ENCODE measurements at regions not wholly inside any gene's neighbourhood (a gene's known extent, or its start where the extent isn't known, plus 50 kb on each side); places are given as distances from the start of the nearest gene placed in this dataset.

DNA sequence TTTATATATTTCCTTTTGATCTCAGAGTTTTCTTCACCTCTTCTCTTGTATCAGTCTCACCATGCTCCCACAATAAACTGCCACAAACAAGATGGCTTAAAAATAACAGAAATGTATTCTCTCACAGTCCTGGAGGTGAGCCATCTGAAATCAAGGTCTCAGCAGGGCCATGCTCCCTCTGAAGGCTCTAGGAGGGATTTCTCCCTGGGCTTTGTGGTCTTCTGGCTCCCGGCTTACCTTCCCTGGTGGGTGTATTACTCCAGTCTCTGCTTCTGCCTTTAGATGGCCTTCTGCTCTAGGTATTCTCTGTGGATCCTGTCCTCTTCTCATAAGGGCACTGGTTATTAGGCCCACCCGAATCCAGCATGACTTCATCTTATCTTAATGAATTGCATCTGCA lies 994.7 kb upstream of the POU3F3 start:
- Mint-ChIP-seq H3K9me3 (peaks cover 10% of the 10 kb centered on the region), H3K27ac (no peak overlapping the region), H3K36me3 (no peaks in the 10 kb centered on the region), H3K4me1 (no peaks in the 10 kb centered on the region), H3K4me3 (no peak overlapping the region)
- ATAC-seq, result no peak
- DNase-seq (ENCODE audit: low spot score in 2 of 2), result no peak

DNA sequence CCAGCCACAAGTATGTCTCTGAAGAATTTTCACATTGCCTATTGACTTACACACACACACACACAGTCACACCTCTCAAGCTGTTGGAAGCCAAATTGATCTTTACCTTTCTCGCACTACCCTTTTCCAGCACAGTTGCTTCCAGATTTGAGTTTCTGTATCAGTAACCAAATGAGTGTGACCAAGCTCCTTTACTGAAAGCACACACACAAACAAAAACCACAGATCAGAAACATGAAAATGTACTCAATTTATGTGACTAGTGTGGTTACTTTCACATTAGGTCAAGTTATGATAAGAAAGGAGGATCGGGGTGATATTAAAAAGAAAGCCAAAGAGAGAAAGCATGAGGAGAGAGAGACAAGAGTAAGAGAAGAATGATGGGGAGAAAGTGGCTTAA lies 993.9 kb upstream of the POU3F3 start:
- Mint-ChIP-seq H3K36me3 (no peaks in the 10 kb centered on the region), H3K4me1 (no peaks in the 10 kb centered on the region), H3K4me3 (no peak overlapping the region), H3K27ac (no peak overlapping the region), H3K9me3 (peaks cover 10% of the 10 kb centered on the region)
- ATAC-seq (no peak), DNase-seq (ENCODE audit: low spot score in 2 of 2) (no peak)

DNA sequence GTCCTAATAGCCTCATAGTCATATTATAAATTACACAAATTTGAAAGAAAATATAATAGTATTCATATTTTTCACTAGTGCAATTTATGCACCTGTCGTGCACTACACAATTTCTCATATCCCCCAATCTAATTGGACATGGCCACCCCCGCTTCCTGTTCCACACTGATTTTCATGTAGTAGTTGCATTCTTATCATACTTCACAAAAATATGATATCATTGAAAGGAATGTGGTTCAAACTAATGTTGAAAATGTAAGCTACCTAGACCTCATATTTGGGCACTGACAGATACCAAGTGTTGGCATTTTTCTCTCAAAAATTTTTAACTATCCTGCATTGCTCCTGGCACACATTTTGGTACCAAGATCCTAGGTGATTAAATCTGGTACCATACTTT lies 985.5 kb upstream of the POU3F3 start:
- H3K4me1 Mint-ChIP-seq, result no peaks in the 10 kb centered on the region
- H3K36me3 Mint-ChIP-seq, result no peaks in the 10 kb centered on the region
- no peak overlapping the region for H3K4me3 Mint-ChIP-seq
- ATAC-seq (no peak), DNase-seq (ENCODE audit: low spot score in 2 of 2) (no peak)
- H3K9me3 Mint-ChIP-seq, result peaks cover 7% of the 10 kb centered on the region
- no peak overlapping the region for H3K27ac Mint-ChIP-seq

DNA sequence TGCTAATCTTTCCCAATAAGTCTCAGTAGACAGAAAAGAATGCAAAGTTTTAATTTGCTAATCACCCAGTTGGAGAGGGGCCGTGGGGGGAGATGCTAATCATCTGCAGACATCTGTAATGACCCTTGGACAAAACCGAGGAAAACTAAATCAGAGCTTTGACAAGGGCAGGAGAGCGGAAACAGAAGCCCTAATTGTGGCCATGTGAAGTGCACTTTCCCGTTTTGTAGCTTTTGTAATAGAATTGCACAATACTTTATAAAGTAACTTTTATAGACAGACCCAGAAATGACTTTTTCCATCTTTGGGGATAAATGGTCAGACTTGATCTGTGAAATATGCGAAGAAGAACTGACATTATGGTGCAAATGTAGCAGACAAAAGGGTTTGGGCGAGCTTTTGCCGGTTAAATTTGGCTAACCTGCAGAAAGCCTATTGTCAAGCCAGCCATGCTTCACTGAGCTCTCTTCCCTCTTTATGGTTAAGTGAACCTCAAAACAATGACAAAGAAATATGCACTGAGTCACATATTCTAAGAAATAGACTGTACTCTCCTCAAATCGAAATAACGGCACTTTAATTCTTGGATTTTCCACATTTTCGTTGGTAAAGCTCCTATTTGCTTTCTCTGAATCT lies 980.1 kb upstream of the POU3F3 start:
- Mint-ChIP-seq H3K27ac (no peak overlapping the region), H3K4me1 (no peaks in the 10 kb centered on the region), H3K36me3 (no peaks in the 10 kb centered on the region), H3K4me3 (no peak overlapping the region), H3K9me3 (peaks cover 14% of the 10 kb centered on the region)
- ATAC-seq, result no peak
- no peak for DNase-seq (ENCODE audit: low spot score in 2 of 2)

DNA sequence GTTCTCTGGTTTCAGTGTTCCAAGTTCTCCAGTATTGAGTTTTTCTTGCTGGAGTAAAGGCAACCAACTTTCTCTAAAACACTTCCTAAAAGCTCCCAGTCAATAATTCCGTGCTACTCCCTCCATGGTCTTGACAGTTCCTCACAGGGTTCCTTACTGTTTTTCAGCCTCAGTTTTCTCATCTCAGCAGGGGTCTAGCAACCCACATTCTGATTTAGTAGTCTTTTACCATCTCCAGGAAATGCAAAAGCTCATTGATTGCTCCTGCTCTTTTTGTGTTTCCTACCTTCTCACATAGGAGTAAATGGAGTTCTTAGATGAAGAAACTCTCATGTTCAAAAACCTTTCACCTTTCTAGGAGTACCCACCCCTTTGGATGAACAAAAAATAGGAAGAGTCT lies 978.8 kb upstream of the POU3F3 start:
- no peaks in the 10 kb centered on the region for H3K36me3 Mint-ChIP-seq
- H3K4me3 Mint-ChIP-seq, result no peak overlapping the region
- no peak for ATAC-seq
- DNase-seq (ENCODE audit: low spot score in 2 of 2), result no peak
- H3K4me1 Mint-ChIP-seq, result no peaks in the 10 kb centered on the region
- H3K27ac Mint-ChIP-seq, result no peak overlapping the region
- peaks cover 11% of the 10 kb centered on the region for H3K9me3 Mint-ChIP-seq

DNA sequence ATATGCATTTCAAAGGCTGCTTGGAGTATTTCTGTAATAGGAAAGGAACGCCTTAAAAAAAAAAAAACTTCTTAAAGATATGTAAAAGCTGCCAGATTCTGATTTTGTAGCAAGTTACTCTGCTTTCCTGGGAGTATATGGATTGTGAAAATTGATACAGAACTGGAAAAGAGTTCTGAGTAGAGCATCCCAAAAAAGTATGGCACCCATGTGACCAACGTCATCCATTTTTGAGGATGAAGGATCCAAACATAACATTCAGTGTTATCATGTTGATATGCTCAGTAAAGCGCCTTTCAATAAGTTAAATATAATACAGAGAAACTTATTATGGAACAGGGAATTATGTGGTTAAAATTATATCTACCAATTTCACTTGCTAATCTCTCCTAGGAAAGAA lies 978.4 kb upstream of the POU3F3 start:
- Mint-ChIP-seq H3K27ac (no peak overlapping the region), H3K4me1 (no peaks in the 10 kb centered on the region), H3K4me3 (no peak overlapping the region), H3K9me3 (peaks cover 11% of the 10 kb centered on the region), H3K36me3 (no peaks in the 10 kb centered on the region)
- no peak for ATAC-seq
- DNase-seq (ENCODE audit: low spot score in 2 of 2), result no peak

DNA sequence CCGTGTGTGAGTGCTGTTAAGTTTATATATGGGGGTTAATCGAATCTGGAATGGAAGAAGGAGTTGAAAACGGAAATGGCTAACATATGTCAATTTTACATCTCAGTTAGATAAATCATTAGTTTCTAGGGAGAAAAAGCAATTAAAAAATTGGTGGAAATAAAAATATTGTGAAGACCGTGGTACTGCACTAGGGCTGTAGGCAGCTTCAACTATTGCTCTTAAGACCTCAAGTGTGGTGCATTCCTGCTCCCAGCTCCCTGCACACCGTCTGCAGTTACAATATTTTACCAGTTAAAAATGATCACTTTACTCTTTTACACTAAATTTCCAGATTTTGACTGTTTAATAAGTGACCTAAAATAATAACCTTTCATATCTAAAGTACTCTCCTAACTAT lies 977.3 kb upstream of the POU3F3 start:
- Mint-ChIP-seq H3K4me3 (no peak overlapping the region), H3K36me3 (no peaks in the 10 kb centered on the region), H3K4me1 (no peaks in the 10 kb centered on the region), H3K9me3 (peaks cover 12% of the 10 kb centered on the region), H3K27ac (no peak overlapping the region)
- DNase-seq (ENCODE audit: low spot score in 2 of 2) (no peak), ATAC-seq (no peak)

DNA sequence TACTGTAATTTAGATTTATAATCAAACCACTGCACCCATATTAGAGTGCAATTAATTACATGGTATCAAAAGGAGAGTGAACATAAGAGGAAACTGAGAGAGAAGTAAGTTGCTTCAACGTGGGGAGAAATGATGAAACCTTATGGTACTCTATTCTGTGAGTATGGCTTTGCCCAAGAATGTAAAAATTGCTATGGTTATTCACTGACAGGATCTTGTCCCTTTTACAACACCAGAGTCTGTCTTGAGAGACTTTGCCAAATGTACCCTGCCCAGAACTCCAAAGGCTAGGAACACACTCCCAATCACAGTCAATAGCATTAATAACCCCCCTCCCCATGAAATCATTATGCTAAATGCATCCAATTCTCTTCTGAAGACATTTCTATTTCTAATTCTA lies 974.8 kb upstream of the POU3F3 start:
- Mint-ChIP-seq H3K4me1 (no peaks in the 10 kb centered on the region), H3K4me3 (no peak overlapping the region), H3K9me3 (peaks cover 10% of the 10 kb centered on the region), H3K36me3 (no peaks in the 10 kb centered on the region), H3K27ac (no peak overlapping the region)
- ATAC-seq (no peak), DNase-seq (ENCODE audit: low spot score in 2 of 2) (no peak)

DNA sequence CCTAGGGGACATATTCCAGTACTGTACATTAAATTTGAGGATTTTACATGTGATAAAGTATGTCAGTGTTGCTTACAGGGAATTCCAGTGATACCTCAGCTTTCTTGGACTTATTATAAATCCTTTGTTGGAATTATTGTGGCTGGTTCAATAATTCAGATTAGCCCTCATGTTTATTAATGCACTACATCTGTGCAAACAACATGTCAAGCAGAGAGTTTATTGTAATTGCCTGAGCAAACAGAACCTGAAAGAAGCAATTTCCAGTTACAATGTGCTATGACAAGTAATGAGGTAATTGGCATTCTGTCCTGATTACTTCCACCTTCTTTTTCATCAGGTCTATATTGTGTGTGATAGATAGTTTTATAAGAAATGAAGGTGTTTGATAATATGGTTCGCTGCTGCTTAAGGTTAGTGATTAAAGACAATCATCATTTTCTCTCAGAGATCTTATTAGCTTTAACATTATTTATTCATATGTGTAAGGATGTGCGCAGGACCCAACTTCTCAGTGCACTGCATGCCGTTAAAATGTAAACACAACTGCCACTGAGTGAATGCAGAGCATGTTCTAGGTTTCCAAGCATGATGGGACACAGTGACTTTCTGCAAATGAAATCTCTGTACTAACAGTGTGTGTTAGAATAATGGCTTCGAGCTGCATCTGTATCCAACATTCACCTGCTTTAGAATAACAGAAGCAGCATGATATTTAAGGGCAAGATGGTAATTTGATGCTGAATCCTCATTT lies 973.7 kb upstream of the POU3F3 start:
- Mint-ChIP-seq H3K27ac (no peak overlapping the region), H3K36me3 (no peaks in the 10 kb centered on the region), H3K4me3 (no peak overlapping the region), H3K4me1 (no peaks in the 10 kb centered on the region), H3K9me3 (peaks cover 5% of the 10 kb centered on the region)
- DNase-seq (ENCODE audit: low spot score in 2 of 2) (no peak), ATAC-seq (no peak)

DNA sequence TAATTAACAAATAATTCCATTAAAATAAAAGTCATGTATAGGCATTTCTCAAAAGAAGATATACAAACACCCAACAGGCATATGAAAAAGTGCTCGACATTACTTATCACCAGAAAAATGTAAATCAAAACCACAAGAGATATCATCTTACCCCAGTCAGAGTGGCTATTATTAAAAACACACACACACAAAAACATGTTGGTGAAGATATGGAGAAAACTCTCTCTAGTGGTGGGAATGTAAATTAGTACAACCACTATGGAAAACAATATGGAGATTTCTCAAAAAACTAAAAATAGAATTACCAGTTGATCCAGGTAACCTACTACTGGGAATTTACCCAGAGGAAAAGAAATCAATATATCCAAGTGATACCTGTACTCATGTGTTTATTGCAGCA lies 966.3 kb upstream of the POU3F3 start:
- DNase-seq (ENCODE audit: low spot score in 2 of 2), result no peak
- no peaks in the 10 kb centered on the region for H3K36me3 Mint-ChIP-seq
- ATAC-seq, result no peak
- H3K27ac Mint-ChIP-seq, result no peak overlapping the region
- H3K4me3 Mint-ChIP-seq, result no peak overlapping the region
- no peaks in the 10 kb centered on the region for H3K4me1 Mint-ChIP-seq
- peaks cover 11% of the 10 kb centered on the region for H3K9me3 Mint-ChIP-seq

DNA sequence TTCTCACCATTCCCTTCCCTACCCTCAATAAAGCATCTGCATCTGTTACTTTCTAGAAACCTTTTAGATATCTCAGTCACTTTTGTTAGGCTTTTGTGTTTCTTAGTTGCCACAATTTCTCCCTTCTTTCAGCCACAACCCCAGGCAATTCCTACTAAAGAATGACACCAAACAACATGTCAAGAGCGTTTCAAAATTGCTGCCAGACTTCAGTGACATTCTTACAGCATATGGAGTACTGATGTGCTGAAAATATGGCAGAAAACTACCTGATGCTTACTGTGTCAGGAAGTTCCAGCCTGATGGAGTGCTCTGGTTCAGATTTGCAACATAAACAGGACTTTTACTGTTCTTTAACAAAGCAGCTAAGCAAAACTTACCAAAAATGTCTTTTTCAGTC lies 957.7 kb upstream of the POU3F3 start:
- Mint-ChIP-seq H3K27ac (no peak overlapping the region), H3K4me1 (no peaks in the 10 kb centered on the region), H3K36me3 (no peaks in the 10 kb centered on the region), H3K4me3 (no peak overlapping the region), H3K9me3 (peaks cover 16% of the 10 kb centered on the region)
- ATAC-seq, result no peak
- DNase-seq (ENCODE audit: low spot score in 2 of 2), result no peak

DNA sequence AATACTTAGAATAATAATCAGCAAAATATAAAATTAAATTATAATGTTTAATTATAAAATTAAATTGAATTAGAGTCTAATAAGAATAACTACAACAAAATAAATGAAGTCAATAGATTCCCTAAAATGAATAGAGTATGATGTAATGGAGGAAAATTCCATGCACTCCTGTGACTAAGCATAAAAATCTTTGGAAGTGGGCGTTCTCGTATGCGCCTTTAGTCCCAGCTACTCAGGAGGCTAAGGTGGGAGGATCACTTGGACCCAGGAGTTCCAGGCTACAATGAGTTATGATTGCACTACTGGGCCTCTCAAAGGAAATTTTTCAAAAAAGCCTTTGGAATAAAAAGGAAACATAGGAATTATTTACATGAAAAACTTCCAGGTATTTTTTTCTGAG lies 955.4 kb upstream of the POU3F3 start:
- no peak for DNase-seq (ENCODE audit: low spot score in 2 of 2)
- ATAC-seq, result no peak
- Mint-ChIP-seq H3K36me3 (no peaks in the 10 kb centered on the region), H3K27ac (no peak overlapping the region), H3K4me1 (no peaks in the 10 kb centered on the region), H3K9me3 (peaks cover 22% of the 10 kb centered on the region), H3K4me3 (no peak overlapping the region)

DNA sequence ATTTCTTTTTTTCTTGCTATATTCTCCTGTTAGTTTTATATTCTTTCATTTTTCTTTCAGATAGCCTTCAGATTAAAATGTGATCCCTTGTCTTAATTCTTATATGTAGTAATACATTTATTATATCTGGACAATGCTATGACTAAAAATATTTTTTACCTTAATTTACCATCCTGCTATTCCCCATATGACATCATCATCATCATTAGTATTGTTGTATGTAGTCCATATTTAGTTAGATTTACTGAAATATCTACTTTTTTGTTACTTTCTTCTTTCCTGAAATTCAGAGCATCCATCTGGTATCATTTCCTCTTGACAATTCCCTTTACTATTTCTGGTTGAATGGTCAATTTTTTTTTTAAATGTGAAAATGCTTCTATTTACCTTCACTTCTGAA lies 951.6 kb upstream of the POU3F3 start:
- Mint-ChIP-seq H3K36me3 (no peaks in the 10 kb centered on the region), H3K27ac (no peak overlapping the region), H3K9me3 (peaks cover 22% of the 10 kb centered on the region), H3K4me1 (no peaks in the 10 kb centered on the region), H3K4me3 (no peak overlapping the region)
- no peak for ATAC-seq
- DNase-seq (ENCODE audit: low spot score in 2 of 2), result no peak

DNA sequence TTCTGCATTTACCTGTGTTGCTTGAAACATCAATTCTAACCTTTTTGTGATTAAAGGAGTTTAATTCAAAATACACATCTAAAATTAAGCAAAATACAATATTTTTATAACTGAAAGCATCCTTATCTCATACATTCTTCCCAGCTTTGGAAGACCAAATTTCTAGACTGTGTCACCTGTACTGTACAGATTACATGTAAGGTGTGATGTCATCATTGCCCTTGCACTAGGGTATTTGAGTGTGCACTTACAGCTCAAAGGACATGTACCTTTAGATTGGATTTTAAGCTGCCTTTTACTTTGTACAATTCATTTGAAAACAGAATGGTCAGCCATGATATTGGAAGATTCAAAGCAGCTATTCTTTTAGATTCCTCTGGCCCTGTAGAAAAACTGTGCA lies 932.8 kb upstream of the POU3F3 start:
- Mint-ChIP-seq H3K4me1 (no peaks in the 10 kb centered on the region), H3K36me3 (no peaks in the 10 kb centered on the region), H3K4me3 (no peak overlapping the region), H3K9me3 (peaks cover 33% of the 10 kb centered on the region), H3K27ac (no peak overlapping the region)
- ATAC-seq (no peak), DNase-seq (ENCODE audit: low spot score in 2 of 2) (no peak)

DNA sequence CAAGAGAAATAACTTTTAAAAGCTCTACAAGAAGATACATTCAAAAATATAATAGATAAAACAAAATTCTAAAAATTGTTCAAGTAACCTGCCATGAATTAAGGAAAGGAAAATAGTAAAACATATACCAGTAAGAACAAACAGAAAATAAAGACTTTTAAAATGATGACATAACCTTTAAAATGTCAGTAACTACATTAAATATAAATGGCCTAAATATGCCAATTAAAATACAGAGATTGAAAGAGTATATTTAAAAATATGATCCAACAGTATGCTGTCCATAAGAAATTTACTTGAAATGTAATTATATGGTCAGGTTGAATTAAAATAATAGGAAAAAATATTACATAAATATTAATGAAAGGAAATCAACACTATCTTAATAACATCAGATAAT lies 911.7 kb upstream of the POU3F3 start:
- DNase-seq (ENCODE audit: low spot score in 2 of 2), result no peak
- Mint-ChIP-seq H3K27ac (no peak overlapping the region), H3K9me3 (peaks cover 13% of the 10 kb centered on the region), H3K36me3 (no peaks in the 10 kb centered on the region), H3K4me3 (no peak overlapping the region), H3K4me1 (no peaks in the 10 kb centered on the region)
- no peak for ATAC-seq

DNA sequence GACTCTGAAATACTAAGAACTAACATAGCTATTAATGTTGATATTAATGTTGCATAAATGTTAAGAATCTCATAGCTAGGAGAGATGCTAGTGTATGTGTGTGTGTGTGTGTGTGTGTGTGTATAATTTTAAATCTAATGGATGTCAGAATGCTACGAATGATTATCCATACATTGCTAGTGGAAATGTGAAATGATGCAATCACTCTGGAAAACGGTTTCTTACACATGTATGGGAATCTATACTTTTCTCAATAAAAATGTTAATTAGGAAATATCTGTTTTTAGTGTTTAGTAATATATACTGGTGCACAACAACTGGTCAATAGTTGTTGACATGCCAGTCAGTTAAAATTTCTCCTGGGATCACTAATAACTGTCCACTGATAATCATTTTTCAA lies 908.8 kb upstream of the POU3F3 start:
- peaks cover 17% of the 10 kb centered on the region for H3K9me3 Mint-ChIP-seq
- H3K4me1 Mint-ChIP-seq, result no peaks in the 10 kb centered on the region
- DNase-seq (ENCODE audit: low spot score in 2 of 2) (no peak), ATAC-seq (no peak)
- H3K36me3 Mint-ChIP-seq, result no peaks in the 10 kb centered on the region
- H3K4me3 Mint-ChIP-seq, result no peak overlapping the region
- H3K27ac Mint-ChIP-seq, result no peak overlapping the region

Data from stimulated activated effector memory CD8-positive, alpha-beta T cell treated with anti-CD3 and anti-CD28 coated beads, Interleukin-12 subunit alpha, Interleukin-12 subunit beta, amount 100 ng/mL, for 72 hours (primary cell).